Hypothalamus (tissue), 51 donors: ENCODE measurements at regions not wholly inside any gene's neighbourhood (a gene's known extent, or its start where the extent isn't known, plus 50 kb on each side); places are given as distances from the start of the nearest gene placed in this dataset.

Source experiments
- DNase-seq, 51 donors: peaks; one replicate each; lab custom pipeline; 2025; lab: John Stamatoyannopoulos, UW

DNA sequence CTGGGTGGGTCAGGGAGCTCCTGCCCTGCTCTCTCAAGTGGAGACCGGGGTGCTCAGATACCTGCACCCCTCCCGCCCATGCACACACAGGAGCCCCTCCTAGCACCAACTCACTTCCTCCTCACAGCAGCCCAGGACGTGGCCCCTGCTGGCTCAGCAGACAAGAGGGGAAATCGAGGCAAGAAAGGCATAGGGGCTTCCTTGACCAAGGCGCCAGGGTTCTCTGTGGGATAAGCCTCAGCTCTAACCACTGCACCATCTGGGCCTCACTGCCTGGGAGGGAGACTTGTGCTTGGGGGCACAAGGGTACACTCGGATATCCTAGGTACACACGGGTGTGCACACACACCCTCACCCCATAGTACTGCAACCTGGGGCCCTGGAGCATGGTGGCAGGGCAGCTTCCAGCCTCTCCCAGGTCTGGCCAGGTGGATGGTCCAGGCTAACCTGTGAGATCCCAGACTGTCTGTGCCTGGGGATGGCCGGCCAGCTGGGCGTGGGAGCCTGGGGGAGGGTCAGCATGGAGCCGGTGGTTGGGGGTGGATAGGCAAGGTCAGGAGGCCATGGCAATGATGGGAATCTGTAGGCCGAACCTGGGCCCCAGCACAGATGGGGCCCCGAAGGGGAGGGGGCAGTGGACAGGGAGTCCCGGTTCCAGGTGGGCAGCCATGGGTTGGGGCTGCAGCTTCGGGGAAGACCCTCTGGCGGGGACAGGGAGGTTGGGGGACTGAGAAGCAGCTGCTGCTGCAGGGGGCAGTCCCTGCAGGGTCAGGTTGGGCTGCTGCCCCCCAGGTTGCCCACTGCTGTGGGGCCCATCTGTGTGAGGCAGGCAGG lies 312.4 kb downstream of the TMEM121 start:
- DNase-seq = no peak

DNA sequence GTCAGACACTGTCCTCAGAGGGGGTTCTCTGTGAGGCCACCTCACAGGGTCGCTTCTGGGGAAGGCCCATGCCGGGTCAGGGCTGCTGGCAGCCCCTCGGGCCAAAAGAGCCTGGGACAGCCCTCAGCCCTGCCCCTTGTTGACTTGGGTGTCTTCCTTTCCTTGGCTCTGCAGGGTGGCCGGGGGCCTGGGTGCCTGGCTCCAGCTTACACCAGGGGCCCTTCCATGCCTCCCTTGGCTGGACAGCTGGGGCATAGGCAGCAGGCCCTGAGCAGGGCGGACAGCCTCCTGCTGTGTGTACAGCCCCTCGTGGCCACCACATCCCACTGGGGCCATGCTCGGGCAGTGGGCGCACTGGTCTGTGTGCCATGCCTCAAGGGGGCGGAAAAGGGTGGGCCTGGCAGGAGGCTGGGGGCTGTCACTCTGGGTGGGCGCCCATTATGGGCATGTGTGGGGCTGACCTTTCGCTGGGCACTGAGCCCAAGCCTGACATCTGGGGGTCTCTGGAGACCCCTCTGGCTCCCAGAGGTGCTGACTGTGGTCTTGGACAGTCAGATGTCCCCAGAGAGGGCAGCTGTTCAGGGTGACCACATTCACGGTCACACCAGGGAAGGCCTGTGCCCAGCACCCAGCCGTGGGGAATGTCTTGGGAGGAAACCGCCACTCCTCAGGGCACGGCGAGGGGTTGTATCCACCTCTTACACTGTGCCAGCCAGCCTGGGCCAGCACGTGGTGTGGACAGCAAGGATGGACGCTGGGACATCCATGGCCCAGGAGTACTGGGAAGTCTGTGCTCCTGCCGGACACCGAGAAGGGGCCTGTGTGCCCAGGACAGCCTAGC lies 313.3 kb downstream of the TMEM121 start:
- no peak for DNase-seq

DNA sequence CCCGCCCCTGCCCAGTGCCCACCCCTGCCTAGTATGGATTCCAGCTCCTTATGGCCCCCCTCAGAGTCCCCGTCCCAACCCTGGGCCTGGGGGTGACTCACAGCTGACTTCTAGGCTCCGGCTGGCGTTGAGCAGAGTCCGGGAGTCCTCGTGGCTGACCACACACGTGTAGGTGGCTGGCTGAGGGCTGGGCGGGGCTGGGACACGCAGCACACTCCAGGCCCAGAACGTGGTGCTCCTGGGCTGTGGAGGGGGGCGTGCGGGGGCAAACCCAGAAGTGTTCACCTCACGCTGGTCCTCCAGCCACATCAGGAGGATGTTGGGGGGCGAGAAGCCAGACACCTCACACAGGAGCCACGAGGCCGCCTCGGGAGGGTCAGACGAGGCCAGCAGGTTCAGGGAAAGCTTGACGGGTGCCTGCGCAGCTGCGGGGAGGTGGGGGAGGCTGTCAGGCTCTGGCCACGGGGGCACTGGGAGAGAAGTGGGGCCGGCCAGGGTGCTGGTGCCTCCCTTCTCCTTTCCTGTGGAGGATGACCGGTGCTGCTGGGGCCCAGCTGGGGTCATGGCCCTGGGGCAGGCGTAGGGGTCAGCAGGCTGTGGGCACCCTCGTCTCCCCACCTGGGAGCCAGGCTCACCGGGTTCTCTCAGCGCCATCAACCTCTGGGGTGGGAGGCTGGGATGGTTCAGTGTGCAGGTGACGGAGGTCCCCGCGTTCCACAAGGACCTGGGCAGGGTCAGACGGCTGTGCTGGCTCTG lies 314.1 kb downstream of the TMEM121 start:
- DNase-seq = no peak

DNA sequence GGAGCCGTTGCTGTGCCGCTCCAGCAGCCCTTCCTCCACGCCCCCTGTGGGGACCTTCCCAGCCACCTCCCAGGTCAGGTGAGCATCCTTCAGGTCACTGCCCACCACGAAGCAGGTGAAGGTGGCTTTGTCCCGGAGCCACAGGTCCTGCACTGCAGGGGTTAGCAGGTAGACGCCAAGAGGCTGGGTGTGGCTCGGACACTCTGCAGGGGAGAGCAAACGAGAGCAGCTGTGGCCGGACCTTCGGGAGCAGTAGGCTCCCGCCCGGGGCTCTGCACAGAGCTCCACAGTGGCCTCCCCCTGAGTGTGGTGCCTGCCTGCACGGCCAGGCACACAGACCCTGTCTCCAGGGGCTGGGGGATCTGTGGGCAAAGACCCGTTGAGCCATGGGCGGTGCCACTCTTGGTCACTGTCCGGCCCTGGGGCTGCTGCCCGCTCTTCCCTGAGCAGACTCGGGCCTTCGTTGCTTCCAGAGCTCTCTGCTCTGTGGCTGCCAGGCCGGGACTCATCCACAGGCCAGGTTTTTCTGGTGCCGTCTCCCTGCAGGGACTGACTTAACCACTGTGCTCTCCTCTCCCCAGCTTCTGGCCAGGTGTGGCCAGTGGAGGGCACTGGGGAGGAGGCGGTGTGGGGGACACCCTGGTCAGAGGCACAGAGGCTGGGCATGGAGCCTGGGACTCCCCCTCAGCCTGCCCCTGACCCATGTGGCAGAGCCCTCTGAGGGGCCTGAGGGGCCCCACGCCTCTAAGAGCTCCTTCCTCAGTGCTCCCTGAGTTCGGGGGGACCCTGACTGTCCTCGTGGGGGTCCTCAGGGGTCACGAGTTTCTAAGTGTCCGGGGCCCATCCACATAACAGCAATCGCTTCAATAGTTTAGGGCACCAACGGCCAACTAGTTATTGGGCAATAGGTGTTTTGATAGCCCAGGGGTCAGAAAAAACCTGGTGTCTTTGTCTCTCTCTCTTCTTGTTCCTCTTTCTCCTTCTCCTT lies 314.9 kb downstream of the TMEM121 start:
- DNase-seq = peak in 1 of 51 donors; percentile 31

DNA sequence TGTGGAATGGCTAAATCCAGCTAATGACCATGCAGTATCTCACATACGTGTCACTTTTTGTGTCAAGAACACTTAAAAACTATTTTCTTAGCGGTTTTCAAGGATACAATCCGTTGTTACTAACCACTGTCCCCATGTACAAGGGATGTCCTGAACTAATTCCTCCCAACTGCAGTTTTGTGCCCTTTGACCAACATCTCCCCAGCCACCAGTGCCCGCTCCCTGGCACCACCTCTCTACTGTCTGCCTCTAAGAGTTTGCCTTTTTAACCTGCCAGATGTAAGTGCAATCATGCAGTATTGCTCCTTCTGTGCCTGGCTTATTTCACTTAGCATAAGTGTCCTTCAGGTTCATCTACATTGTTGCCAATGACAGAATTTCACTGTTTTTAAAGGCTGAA lies 315.7 kb downstream of the TMEM121 start:
- DNase-seq = no peak

DNA sequence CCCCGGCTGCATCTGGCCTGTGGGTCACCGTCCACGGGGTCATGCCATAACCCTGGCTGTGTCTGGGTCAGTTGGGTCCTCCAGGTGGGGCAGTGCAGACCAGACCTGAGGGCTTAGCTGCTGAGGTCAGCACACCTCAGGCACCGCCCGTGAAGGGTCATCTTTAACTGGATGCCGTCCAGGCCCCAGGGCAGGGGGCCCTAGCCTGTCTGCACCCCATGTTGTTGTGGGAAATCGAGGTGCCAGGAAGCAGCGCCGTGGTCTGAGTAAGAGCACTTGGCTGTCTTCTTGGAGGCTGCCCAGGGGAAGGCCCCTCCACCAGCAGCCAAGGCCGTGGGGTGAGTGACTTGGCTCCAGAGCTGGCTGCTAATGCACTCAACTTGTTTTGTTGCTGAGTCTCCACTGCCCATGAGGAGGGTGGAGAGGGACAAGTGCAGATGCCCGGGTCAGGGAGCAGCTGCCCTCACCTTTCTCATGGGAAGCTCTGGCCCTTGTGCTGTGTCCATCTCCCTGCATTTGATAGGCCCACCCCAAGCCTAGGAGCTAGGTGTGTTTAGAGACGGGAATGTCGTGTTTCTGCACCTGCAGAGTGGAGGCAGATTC lies 317.2 kb downstream of the TMEM121 start:
- DNase-seq = no peak

DNA sequence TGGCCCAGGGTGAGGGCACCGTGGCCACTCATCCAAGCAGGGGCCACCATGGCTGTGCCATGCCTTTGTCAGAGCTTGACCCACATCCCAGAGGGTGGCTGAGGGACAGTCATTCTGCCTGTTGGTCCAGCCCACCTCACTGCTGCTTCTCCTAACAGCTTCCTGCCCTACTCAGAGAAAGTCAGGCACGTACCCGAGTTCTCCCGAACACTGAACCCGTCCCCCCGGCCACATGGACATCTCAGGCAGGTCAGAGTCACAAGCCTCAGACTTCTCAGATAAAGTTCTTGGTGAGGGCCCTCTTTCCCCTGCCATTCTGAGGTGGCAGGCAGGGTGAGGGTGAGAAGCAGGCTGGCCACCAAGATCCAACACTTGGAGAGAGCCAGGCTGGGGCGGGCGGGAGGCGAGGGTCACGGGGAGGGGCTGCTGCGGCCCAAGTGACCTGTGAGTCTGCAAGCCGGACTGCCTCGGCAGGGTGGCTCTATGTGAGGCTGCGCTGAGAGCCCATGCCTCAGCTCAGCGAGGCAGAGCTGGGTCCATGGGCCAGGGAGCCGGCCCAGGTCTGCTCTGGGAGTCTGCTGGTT lies 317.8 kb downstream of the TMEM121 start:
- no peak for DNase-seq

DNA sequence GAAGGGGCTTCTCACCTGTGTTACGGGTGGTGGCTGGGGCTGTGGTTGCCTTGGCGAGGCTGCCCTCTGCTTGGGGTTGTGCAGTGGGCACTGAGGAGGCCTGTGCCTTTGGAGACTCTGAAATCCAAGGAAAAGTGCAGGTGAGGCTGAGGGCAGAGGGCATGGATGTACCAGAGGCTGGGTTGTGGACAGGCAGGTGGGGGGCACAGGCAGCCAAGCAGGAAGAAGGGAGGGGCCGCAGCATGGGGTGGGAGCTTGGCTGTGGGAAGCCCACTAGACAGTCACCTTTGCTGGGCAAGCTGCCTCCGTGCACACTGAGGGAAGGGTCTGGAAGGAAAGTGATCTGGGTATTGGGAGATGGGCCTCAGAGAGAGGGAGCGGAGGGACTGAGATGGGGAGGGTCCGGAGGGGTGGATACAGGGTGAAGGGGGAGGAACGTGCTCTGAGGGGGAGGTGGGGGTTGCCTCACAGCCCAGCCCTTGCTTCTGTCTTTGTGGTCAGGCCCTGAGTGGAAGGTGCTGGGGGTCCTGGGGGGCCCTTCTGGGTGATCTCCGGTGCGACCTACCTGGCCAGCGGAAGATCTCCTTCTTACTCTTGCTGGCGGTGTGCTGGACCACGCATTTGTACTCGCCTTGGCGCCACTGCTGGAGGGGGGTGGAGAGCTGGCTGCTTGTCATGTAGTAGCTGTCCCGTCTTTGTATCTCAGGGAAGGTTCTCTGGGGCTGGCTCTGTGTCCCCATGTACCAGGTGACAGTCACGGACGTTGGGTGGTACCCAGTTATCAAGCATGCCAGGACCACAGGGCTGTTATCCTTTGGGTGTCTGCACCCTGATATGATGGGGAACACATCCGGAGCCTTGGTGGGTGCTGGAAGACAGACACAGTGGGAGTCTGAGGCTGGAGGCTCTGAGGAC lies 318.7 kb downstream of the TMEM121 start:
- no peak for DNase-seq

DNA sequence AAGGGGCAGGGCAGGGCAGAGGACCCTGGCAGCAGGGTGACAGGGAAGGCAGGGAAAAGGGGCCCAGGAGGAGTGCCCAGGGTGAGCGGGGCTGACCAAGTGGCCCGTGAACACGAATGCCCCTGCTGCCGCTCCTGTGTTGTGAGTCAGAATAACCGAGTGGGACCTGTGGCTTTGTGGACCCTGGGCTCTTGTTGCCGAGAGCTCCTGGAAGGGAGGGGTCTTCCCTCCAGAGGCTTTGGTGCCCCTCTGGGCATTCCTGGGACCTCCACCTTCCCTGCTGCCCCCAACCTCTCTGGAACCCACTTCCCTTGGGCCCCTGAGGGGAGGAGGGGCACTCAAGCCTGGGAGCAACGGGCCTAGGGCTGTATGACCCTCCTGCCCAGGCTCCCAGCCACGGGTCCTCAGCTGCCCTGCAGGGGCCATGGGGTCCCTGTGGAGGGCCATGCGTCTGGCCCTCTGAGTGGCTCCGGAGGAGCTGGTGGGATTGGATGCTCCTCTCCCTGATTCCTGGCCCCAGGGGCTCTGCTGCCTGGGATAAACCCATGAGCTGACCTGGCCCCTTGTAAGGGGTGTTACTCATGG lies 319.4 kb downstream of the TMEM121 start:
- no peak for DNase-seq

DNA sequence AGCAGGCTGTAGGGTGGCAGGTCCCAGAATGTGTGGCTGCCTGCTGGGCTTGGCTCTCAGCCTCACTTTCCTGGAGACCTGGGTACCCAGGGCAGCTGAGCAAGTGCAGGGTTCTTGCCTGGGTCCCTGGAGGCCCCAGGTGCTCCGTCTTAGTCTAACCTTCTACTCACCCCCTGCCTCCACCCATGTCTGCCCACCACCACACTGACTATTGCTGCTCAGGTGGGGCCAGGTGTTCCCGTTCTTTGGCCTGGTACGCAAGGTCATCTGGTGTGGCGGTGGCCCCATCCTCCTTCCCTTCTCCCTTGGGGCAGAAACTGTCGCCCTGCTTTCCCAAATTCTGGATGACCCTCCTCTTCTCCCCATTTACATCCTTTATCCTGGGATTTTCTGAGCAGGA lies 319.9 kb downstream of the TMEM121 start:
- DNase-seq = no peak

DNA sequence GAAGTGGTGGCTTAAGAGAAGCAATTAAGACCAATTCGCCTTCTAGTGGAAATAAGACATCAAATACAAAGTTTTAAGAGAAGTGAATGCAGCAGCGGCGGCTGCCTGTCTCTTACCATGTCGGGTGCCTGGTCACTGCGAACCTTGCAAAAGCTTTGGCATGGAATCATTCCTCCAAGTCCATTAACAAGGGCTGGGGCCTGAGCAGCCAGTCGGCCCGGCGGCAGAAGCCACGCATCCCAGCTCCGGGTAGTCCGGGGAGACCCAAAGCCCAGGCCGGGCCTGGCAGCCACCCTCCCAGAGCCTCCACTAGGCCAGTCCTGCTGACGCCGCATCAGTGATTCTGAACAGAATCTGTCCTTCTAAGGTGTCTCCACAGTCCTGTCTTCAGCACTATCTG lies 321.0 kb downstream of the TMEM121 start:
- no peak for DNase-seq

DNA sequence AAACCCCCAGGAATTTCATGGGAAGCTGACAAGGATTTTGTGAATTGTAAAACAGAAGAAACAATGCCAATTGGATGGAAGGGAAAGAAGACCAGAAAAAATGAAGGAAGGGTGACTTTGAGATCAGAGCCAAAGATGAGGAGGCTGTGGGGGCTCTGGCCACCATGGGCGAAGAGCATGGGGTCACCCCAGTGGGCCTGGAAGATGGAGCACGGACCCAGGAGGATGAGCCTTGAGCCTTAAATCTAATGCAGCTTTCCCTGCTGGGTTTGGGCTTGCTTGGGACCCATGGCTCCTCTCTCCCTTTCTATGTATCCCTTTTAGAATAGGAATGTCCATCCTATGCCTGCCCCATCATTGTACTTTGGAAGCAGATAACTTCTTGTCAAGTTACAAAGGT lies 322.2 kb downstream of the TMEM121 start:
- no peak for DNase-seq

DNA sequence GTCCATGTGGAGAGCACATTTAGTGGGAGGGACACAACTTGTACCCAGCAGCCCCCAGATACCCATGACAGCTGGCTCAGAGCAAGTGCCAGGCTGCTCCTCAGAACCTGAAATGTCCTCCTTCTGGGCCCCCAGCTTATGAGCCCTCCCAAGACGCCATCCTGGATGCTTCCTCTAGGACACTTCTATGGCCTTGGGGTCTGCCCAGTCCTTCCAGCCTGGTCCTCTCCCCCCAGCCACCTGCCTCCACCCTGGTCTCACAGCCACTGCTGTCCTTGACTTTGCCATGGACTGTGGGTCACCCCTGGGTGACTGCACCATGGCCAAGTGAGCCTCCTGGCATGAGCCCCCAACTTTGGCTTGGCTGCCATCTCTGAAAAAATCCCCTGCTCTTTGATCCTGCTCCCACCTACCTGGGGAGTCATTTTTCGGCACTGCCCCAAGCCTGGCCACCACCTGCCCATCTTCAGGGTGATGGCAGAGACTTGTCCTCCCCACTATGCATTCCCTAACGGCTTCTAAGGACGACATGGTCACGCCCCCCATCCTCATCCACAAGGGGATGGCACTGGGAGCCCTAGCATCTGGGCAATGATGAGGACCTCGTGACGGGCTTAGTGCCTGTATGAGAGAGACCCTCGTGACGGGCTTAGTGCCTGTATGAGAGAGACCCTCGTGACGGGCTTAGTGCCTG lies 323.7 kb downstream of the TMEM121 start:
- DNase-seq = no peak

DNA sequence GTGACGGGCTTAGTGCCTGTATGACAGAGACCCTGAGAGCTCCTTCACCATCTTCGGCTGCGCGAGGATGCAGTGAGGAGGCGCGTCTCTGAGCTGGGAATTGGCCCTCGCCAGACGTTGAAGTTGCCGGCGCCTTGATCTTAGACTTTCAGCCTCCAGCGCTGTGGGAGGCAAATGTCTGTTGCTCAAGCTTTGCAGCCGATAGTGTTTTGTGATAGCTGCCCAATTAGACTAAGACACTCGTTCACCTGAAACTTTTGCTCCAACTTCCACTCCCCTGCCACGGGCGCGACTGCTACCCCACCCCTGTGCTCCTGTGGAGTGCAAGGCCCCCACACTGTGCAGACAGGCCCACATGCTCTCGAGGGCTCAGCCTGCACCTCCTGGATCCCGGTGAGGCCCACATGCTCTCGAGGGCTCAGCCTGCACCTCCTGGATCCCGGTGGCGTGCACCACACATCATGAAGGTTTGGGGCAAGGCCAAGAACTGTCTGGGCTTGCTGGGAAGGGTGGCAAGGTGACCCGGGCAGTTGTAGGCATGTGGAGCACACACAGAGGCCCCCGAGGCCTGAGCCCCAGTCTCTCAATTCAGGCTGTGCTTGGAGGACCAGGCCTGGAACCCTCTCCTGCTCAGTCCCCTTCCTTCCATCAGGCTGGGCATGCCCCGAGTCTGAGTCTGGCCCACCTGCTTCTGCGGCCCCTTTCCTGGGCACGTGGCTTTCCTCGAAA lies 324.6 kb downstream of the TMEM121 start:
- DNase-seq = no peak

DNA sequence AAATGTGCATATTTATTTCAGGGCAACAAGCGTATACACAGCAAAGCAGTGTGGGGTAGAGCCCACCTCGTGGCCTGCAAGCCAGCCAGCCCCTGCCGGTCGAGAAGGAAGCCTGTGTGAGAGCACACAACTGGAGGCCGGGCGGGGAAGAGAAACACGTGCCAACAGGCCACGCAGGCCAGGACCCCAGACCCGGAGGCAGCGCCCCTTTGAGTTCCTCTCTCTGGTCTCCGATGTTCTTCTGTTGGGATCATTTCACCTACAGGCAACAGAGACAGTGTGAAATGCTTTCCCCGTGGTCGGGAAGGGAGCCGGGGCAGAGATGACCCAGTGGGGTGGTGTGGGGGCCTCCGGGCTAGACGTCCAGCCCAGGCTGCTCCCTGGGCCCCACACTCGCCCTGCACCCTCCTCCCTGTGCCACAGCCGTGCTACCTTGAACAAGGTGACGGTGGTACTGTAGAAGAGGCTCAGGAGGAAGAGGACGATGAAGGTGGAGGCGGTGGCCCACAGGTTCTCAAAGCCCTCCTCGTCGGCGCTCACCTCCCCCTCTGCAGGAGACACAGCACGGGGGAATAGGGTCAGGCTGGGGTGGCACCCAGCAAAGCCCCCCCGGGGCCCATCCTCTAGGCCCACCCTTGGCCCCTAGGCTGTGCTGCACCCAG lies 325.5 kb downstream of the TMEM121 start:
- DNase-seq = no peak
